ENCODE measurements at regions not wholly inside any gene's neighbourhood (a gene's known extent, or its start where the extent isn't known, plus 50 kb on each side); places are given as distances from the start of the nearest gene placed in this dataset.
"Not testable (repeated sequence)": the region's sequence is repeated elsewhere in the genome, so short reads cannot be mapped to it uniquely, and the experiment has no call there.

DNA sequence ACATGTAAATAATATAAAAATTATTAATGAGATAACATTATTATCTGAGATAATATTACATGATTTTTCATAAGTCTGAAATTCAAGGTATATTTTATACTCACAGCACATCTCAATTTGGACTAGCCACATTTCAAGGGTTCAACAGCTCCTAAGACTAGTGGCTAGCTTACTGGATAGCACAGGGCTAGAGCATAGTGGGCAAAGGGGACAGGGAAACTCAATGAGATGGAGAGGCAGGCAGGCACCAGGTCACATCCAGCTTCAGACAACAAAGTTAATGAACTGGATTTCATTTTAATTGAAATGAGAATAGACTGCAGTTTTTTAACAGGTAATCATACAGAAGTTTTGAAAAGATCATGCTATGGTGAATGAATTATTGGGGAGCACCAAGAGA lies 137.4 kb downstream of the NBPF8 start:
- DNase-seq (ENCODE audit: low read depth in 2 of 2) = not testable (repeated sequence)

DNA sequence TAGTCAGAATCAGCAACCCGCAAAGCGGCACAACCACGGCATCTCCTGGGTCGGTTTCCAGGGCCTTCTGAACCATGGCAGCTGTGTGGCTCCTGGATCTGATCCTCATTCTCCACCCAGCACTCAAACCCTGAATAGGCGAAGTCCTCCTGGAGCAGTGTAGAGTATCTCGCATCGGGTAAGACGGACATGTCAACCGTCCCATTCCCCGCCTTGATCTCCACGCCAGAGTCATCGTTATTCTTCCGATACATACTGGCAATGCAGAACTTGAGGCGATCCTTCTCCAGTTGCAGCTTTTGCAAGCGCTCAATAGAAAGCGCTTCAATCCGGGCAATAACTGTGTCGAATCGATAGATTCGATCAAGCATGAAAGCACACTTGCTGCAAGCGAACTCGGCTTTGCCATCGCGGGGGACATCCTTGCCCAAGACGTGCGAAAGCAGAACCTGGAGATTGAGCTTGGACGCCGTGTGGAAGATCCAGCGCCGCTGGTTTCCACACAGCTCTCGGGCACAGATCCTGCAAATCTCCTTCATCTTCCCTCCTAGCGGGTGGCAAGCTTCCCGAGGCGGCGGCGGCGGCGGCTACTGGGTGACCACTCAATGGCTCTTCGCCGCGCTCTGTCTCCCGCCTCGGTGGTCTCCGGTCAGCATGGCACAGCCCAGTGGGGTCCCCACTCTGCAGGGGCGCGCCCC lies 142.9 kb downstream of the NBPF8 start:
- peak in 1 of 2 donors; percentile 1 for DNase-seq (ENCODE audit: low read depth in 2 of 2)

DNA sequence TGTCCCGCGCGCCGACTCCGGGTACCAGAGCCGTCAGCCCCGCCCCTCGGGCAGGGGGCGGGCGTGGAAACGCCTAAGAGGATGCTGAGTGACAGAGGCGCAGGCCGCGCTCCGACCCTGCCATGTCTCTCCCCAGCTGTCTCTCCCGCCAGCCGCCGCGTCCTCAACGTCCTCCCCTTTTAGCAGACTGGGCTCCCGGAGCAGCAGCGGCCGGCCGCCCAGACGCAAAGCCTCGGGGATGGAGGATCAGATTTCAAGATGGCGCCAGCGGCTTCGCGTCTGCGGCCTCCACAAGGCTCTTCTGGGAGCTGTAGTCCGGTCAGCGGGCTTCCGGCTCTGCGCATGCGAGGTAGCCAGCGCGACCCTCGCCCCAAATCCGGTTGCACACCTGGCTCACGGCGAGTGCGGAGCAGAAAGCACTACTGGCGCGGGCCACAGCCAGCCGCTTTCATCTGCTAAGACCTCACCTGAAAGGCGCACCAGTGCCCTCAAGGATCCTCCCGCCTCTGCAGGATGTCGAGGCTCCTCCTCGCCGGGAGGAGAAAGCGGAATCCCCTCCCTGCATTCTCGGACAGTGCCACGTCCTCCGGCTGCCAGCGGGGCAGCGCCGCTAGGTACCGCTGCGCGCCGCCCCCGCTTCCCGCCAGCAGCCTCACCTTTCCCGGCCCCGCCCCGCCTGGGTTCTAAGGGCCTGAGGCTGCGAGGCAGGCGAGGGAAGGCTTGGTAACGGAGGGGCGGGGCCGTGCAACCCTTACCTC lies 143.6 kb downstream of the NBPF8 start:
- DNase-seq (ENCODE audit: low read depth in 2 of 2) = peak in 1 of 2 donors; percentile 52

DNA sequence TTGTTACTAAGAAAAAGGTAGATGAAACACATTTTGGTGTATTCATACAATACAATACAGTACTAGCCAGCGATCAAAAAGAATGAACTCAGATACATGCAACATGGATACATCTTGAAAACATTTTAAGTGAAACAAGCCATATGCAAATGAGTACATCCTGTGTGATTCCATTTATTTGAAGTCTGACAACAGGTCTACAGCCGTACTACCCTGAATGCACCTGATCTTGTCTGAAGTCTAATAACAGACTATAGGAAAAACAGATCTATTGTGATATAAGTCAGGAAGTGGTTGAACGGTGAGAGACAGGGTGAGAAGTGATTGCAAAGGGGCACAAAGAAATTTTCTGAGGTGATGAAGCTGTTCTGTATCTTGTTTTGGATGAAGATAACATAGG lies 146.9 kb downstream of the NBPF8 start:
- not testable (repeated sequence) for DNase-seq (ENCODE audit: low read depth in 2 of 2)

DNA sequence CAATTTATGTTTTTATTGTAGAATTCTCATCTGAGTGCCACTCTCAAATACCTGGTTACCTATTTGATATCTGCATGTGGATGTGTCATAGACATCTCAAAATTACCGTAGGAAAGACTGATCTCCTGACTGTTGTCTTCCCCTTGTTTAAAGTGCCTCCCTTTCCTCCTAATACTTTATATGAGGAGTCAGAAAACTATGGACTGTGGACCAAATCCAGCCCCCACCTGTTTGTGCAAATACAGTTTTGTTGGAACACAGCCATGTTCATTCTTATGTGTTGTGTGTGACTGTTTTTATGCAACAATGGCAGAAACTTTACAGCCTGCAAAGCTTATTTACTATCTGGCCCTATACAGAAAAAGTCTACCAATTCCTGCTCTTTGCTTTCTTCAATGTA lies 150.6 kb downstream of the NBPF8 start:
- not testable (repeated sequence) for DNase-seq (ENCODE audit: low read depth in 2 of 2)

GRCh38 chr1:120567620-120568019 lies 152.8 kb downstream of the NBPF8 start:
- DNase-seq (ENCODE audit: low read depth in 2 of 2) = not testable (repeated sequence)

- not testable (repeated sequence) for DNase-seq (ENCODE audit: low read depth in 2 of 2)
These were observed 148.5 kb upstream of the NBPF26 start for GRCh38 chr1:120575201-120575600.

GRCh38 chr1:120582135-120582534 lies 141.6 kb upstream of the NBPF26 start:
- DNase-seq (ENCODE audit: low read depth in 2 of 2) = not testable (repeated sequence)

DNA sequence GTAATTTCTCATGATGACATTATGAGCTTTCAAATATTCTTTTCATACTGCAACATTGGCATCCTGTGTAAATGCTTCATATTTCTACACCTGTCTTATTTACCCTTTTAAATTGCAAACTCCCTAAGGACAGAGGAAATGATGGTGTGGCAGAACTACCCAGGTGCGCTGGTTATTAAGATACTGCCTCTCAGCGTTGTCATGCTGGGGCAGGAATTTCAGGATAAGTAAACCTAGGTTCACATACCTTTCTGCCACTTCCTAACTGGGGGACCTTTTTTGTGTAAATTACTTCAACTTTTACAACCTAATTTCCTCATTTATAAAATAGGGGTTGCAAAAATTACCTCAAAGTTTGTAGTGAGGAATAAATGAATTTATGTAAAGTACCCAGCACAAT lies 137.7 kb upstream of the NBPF26 start:
- DNase-seq (ENCODE audit: low read depth in 2 of 2) = not testable (repeated sequence)

- DNase-seq (ENCODE audit: low read depth in 2 of 2) = not testable (repeated sequence)
These were observed 134.9 kb upstream of the NBPF26 start for GRCh38 chr1:120588811-120589210.

DNA sequence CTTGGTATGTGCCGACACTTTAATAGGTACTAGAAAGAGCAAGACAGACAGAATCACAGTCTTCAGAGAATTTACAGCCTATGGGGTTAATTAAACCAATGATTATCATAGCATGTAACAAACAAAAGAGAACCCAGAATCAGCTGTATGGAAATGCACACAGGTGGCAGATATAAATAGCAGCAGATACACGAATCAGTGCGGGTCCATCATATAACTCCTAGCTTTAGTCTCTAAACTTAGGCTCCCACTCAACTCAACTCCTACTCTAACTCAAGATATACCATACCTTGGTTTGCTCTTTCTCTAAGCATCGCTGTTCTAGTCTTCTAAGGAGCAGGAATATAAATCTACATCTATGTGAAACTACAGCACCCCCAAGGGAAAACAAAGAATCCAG lies 132.0 kb upstream of the NBPF26 start:
- DNase-seq (ENCODE audit: low read depth in 2 of 2) = not testable (repeated sequence)

DNA sequence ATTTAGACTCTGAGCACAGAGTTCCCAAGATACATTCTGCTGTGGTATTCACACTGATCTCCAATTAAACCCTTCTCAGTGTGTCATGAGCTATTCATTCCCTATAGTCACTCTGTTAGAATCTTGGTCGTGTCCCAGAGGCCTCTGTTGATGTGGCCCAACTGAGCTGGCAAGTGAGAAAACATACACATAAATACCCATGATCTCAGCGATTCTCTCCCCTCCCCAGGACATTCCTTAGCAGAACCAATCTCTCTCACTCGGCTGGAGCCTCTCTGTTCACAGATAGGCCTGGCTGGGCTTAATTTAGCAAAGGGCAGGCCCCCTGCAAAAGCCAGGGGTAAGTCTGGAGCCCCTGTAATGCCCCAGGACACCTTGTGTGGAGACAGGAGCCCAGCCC lies 130.8 kb upstream of the NBPF26 start:
- DNase-seq (ENCODE audit: low read depth in 2 of 2) = not testable (repeated sequence)

DNA sequence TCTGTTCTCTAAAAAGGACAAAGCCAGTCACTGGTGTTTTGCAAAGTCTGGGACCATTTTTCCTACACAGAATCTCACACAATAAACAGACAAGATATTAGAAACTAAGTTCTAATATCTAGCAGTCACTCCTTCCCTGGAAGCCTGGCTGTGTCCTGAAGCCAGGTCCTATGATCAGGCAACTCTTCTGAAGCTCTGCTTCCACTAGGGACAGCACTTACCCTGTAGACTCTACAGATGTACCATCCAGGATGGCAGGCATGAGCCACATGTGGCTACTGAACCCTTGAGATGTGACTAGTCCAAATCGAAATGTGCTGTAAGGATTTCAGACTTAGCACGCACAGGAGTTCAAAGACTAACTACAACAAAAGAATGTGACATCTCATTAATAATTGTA lies 130.1 kb upstream of the NBPF26 start:
- not testable (repeated sequence) for DNase-seq (ENCODE audit: low read depth in 2 of 2)

DNA sequence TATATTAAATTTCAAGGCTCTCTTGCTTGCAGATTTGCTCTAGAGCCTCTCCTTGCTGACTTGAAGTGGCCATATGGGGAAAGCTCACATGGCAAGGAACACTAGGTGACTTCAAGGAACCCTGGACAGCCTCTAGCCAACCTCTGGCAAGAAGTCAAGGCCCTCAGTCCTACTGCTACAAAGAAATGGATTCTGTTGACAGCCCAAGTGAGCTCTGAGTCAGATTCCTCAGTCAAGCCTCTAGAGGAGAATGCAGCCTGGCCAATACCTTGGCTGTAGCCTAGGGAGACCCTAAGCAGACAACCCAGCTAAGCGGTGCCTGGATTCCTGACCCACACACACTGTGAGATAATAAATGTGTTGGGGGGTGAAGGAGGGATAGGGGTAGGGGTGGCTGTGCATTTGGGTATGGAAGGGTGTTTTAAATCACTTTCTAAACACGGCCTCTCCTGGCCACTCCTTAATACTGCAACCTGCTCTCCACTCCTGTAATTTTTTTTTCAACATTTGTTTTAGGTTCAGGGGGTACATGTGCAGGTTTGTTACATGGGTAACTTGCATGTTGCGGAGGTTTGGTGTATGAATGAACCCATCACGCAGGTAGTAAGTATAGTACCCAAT lies 125.3 kb upstream of the NBPF26 start:
- not testable (repeated sequence) for DNase-seq (ENCODE audit: low read depth in 2 of 2)

DNA sequence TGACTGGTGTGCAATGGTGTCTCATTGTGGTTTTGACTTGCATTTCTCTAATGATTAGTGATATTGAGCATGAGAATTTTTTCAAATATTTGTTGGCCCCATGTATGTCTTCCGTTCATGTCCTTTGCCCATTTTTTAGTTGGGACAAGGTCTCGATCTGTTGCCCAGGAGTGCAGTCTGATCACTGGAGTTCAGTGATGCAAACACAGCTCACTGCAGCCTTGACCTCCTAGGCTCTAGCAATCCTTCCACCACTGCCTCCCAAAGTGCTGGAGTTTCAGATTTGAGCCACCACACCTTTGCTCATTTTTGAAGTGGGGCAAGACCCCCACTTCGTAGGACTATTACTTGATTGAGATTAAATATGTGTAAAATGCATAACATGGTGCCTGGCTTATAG lies 124.2 kb upstream of the NBPF26 start:
- not testable (repeated sequence) for DNase-seq (ENCODE audit: low read depth in 2 of 2)

DNA sequence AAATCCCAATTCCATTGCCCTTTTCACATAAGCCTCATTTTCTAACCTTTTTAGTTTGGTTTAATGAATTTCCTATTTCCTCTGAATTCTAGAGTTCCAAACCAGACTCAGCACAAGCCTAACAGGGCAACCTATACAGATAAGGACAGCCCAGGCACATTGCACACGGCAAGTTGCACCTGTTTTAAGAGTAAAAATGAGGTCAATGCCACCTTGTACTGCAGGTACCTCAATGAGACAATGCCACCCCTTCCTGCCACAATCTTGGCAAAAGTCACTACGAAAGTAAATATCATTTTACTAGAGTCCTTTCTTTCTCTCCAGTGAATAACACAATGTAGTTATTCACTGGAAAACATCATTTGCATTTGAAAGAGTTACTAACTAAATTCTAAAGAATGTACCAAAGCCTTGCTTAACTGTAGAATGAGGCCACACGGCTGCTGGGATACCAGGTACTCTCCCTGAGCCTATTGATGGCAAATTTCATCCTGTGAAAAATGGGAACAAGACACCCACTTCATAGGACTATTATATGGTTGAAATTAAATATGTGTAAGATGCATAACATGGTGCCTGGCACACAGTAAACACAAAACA lies 123.2 kb upstream of the NBPF26 start:
- DNase-seq (ENCODE audit: low read depth in 2 of 2) = not testable (repeated sequence)

DNA sequence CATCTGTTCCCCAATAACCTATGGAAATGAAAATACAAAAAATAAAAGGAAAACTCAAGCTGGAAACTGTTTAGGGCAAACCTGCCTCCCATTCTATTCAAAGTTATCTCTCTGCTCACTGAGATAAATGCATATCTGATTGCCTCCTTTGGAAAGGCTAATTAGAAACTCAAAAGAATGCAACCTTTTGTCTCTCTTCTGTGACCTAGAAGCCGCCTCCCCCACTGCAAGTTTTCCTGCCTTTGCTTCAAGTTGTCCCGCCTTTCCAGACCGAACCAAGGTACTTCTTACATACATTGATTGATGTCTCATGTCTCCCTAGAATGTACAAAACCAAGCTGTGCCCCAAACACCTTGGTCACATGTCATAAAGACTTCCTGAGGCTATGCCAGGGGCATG lies 115.9 kb upstream of the NBPF26 start:
- not testable (repeated sequence) for DNase-seq (ENCODE audit: low read depth in 2 of 2)

DNA sequence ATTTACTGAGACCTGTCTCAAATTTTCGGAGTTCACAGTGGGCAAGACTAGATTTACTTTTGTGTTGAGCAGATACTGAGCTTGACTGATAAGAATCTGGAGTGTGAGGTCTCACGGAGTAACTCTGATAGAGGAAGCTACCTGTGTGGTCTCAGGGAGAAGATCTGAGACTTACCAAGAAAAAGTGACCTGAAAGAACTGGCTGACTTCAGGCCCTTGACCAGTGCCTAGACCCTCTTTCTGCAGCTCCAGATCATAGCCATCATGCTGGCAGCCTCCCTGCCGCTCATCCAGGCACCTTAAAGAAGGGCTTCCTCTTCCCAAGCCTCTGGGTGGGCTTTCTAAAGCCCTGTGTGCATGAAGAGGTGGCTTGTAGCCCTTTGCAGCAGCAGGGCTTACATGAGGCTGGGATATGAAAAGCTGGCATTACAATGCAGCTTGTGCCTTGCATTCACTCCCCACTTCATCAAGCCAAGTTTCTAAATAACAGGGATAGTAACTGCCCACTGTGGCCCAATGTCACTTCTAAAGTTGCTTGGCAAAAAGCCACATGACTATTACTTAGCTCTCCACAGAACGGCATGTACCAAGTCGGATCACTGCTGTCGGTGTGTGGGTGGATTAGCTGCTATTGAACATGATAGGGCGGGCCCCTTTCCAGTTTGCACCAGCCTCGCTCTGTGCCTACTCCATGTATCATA lies 115.3 kb upstream of the NBPF26 start:
- DNase-seq (ENCODE audit: low read depth in 2 of 2) = not testable (repeated sequence)

- DNase-seq (ENCODE audit: low read depth in 2 of 2) = not testable (repeated sequence)
These were observed 114.7 kb upstream of the NBPF26 start for GRCh38 chr1:120609015-120609573.

DNA sequence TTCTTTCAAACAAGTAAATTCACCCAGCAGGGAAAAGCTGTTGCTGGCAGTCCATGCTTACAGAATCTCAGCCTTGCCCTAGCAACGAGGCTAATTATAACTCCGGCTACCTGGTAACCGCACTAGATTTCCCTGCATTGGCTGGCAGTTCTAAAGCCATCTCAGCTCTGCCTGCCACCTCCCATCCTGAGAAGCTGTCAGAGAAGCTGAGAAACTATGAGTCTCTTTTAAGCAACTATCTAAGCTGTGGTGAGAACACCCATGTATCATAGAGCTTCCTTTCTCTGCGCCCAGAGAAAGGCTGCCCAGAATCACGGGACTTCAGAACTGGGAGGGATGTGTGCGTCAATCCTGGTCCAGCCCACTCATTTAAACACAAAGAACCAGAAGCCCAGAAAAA lies 113.9 kb upstream of the NBPF26 start:
- not testable (repeated sequence) for DNase-seq (ENCODE audit: low read depth in 2 of 2)

- not testable (repeated sequence) for DNase-seq (ENCODE audit: low read depth in 2 of 2)
These were observed 108.7 kb upstream of the NBPF26 start for GRCh38 chr1:120614931-120615639.

All from stimulated activated CD8-positive, alpha-beta memory T cell treated with anti-CD3 and anti-CD28 coated beads, Interleukin-7, amount 100 ng/mL, for 4 hours (primary cell).